SU-DHL-6 (cell line): ENCODE measurements at regions not wholly inside any gene's neighbourhood (a gene's known extent, or its start where the extent isn't known, plus 50 kb on each side); places are given as distances from the start of the nearest gene placed in this dataset.

Experiments
- CTCF ChIP-seq: fragments of 200-600 bp; sonication (generic); IDR thresholded peaks from one replicate; pipeline ENCODE4 v1.5.1; 2017; ENCODE audit warnings: antibody characterized with exemption, mild to moderate bottlenecking, low read length, moderate library complexity; ENCODE audit not compliant: insufficient read depth, poor library complexity, severe bottlenecking
- EZH2phosphoT487 ChIP-seq: fragments of 200-600 bp; sonication (generic), shearing (Covaris generic); conservative IDR thresholded peaks from 2 replicates; pipeline ENCODE4 v1.6.1; 2018; ENCODE audit warnings: mild to moderate bottlenecking, antibody characterized with exemption, low read length, moderate library complexity, mixed read lengths

GRCh38 chr4:17336524-17336961, 175.3 kb downstream of the QDPR start:
- TF ChIP-seq CTCF, result no peak
- no peak for TF ChIP-seq EZH2phosphoT487
